HepG2 (cell line): ENCODE measurements at regions not wholly inside any gene's neighbourhood (a gene's known extent, or its start where the extent isn't known, plus 50 kb on each side); places are given as distances from the start of the nearest gene placed in this dataset.

ENCODE experiments used
- ATAC-seq: fragments of 200-7000 bp; cut with Tn5 transposase; 3 replicates; pipeline ENCODE4 v1.9.1; 2020; ENCODE audit warnings: mild to moderate bottlenecking, moderate library complexity
- BruUV-seq: library from RNA; stranded (reverse); fragments of 400-500 nt; replicated peaks from 2 replicates; lab custom pipeline; 2021; lab: Mats Ljungman, UMichigan
- CTCF ChIA-PET: fragments of 300-600 bp; formaldehyde crosslinking; extraction: SDS; loops from one replicate; lab custom pipeline; 2021; ENCODE audit warnings: low total read pairs, inconsistent platforms, low intra/inter-chr PET ratio; lab: Yijun Ruan, JAX
- POLR2A ChIA-PET: fragments of 350-600 bp; sonication (Branson Sonifier 250); formaldehyde crosslinking; loops from one replicate; lab custom pipeline; 2020; ENCODE audit warnings: antibody characterized with exemption, inconsistent platforms; lab: Yijun Ruan, JAX
- DNase-seq: peaks from one replicate; pipeline ENCODE4 v3.0.0-alpha.2; 2015; ENCODE audit warnings: low spot score
- FAIRE-seq: peaks from 3 replicates; lab custom pipeline; 2011; peaks lifted over from hg19 to GRCh38; lab: Jason Lieb, UNC
- H2AFZ ChIP-seq: one replicate; pipeline ENCODE4 v1.6.1; 2011; ENCODE audit warnings: low read length, inconsistent platforms
- H3K27ac ChIP-seq: fragments of 300-600 bp; 3 replicates; pipeline ENCODE4 v1.8.0; 2011; ENCODE audit warnings: mixed run types, mild to moderate bottlenecking, mixed read lengths, low read length, inconsistent platforms; ENCODE audit not compliant: insufficient read depth; ENCODE audit errors: extremely low read length
- H3K27me3 ChIP-seq, 2 experiments: fragments of 200-600 bp in 1 of 2; 2 replicates in 1 of 2; 3 replicates in 1 of 2; pipeline versions ENCODE4 v1.6.0 to v1.8.0; 2011; ENCODE audit warnings: low read length in 2 of 2, mild to moderate bottlenecking in 2 of 2, moderate library complexity in 2 of 2, inconsistent platforms in 1 of 2; ENCODE audit not compliant: insufficient read depth in 2 of 2, control insufficient read depth in 1 of 2
- H3K36me3 ChIP-seq, 2 experiments: fragments of 200-600 bp in 1 of 2; replicated peaks in 1 of 2; 2 replicates in 1 of 2; 3 replicates in 1 of 2; pipeline versions ENCODE4 v1.5.1 to v1.8.0; 2011; ENCODE audit warnings: low read length in 2 of 2, inconsistent platforms in 1 of 2; ENCODE audit not compliant: insufficient read depth in 2 of 2, control insufficient read depth in 1 of 2
- H3K4me1 ChIP-seq: 2 replicates; pipeline ENCODE4 v1.5.1; 2012; ENCODE audit warnings: low read length, inconsistent platforms; ENCODE audit not compliant: insufficient read depth
- H3K4me2 ChIP-seq: 2 replicates; pipeline ENCODE4 v1.6.0; 2011; ENCODE audit warnings: low read depth, low read length, inconsistent platforms
- H3K4me3 ChIP-seq, 3 experiments: fragments of 200-600 bp in 1 of 3; sonication (generic), shearing (Covaris generic) in 1 of 3; replicated peaks in 1 of 3; 2 replicates each; pipeline ENCODE4 v1.5.1; 2011 to 2016; ENCODE audit warnings: low read length in 3 of 3, inconsistent platforms in 2 of 3, low read depth in 2 of 3, mild to moderate bottlenecking in 2 of 3, control low read depth in 1 of 3, mixed read lengths in 1 of 3; ENCODE audit not compliant: insufficient read depth in 1 of 3
- H3K79me2 ChIP-seq: one replicate; pipeline ENCODE4 v1.6.1; 2011; ENCODE audit warnings: low read length, inconsistent platforms; ENCODE audit not compliant: insufficient read depth
- H3K9ac ChIP-seq: 2 replicates; pipeline ENCODE4 v1.6.0; 2011; ENCODE audit warnings: mild to moderate bottlenecking, low read depth, low read length, inconsistent platforms; ENCODE audit not compliant: insufficient read depth
- H3K9me3 ChIP-seq: 2 replicates; pipeline ENCODE4 v1.5.1; 2012; ENCODE audit warnings: mild to moderate bottlenecking, low read length
- H4K20me1 ChIP-seq: 2 replicates; pipeline ENCODE4 v1.6.0; 2011; ENCODE audit warnings: inconsistent platforms, mild to moderate bottlenecking, low read length, moderate library complexity; ENCODE audit not compliant: insufficient read depth
- FOSL1 ChIP-seq: sonication (generic); formaldehyde crosslinking; IDR thresholded peaks from 2 replicates; pipeline ENCODE4 v1.9.0; 2021; ENCODE audit warnings: missing genetic modification reagents, borderline replicate concordance
- MLLT10 ChIP-seq: sonication (generic); formaldehyde crosslinking; IDR thresholded peaks from 2 replicates; pipeline ENCODE4 v1.4.0; 2020; ENCODE audit warnings: missing genetic modification reagents
- RFX5 ChIP-seq: IDR thresholded peaks from 2 replicates; pipeline ENCODE4 v1.6.1; 2011; ENCODE audit warnings: low read depth, low read length, improper control_type of control experiment
- RXRA ChIP-seq: sonication (generic); formaldehyde crosslinking; IDR thresholded peaks from 2 replicates; pipeline ENCODE4 v1.5.1; 2020; ENCODE audit warnings: missing genetic modification reagents
- TEAD3 ChIP-seq: optimal IDR thresholded peaks from 2 replicates; pipeline ENCODE3; 2016; ENCODE audit warnings: borderline replicate concordance
- ZBTB3 ChIP-seq: sonication (generic); formaldehyde crosslinking; IDR thresholded peaks from 2 replicates; pipeline ENCODE4 v1.4.0; 2020; ENCODE audit warnings: low read depth, mild to moderate bottlenecking, moderate library complexity, missing genetic modification reagents, borderline replicate concordance
- ZBTB42 ChIP-seq: sonication (generic); formaldehyde crosslinking; IDR thresholded peaks from 2 replicates; pipeline ENCODE4 v1.5.0; 2020; ENCODE audit warnings: mild to moderate bottlenecking, missing genetic modification reagents
- ZMYM4 ChIP-seq: sonication (generic); formaldehyde crosslinking; IDR thresholded peaks from 2 replicates; pipeline ENCODE4 v1.8.1; 2023; ENCODE audit warnings: mild to moderate bottlenecking, missing genetic modification reagents
- ZNF652 ChIP-seq: IDR thresholded peaks from 2 replicates; pipeline ENCODE4 v1.6.1; 2016; ENCODE audit warnings: low read depth, borderline replicate concordance
- ZNF737 ChIP-seq: sonication (generic); formaldehyde crosslinking; IDR thresholded peaks from 2 replicates; pipeline ENCODE4 v1.5.0; 2020; ENCODE audit warnings: missing genetic modification reagents, mild to moderate bottlenecking, borderline replicate concordance
- ZNF766 ChIP-seq: sonication (generic); formaldehyde crosslinking; IDR thresholded peaks from 2 replicates; pipeline ENCODE4 v1.5.0; 2020; ENCODE audit warnings: missing genetic modification reagents, borderline replicate concordance
- ZNF782 ChIP-seq: sonication (generic); formaldehyde crosslinking; IDR thresholded peaks from 2 replicates; pipeline ENCODE4 v1.4.0; 2020; ENCODE audit warnings: missing genetic modification reagents, mild to moderate bottlenecking, borderline replicate concordance
- WGBS: methylation state at CpG from one replicate; pipeline ENCODE4 v1.1.6; 2017; ENCODE audit warnings: low lambda C conversion rate; 5-methylcytosine and 5-hydroxymethylcytosine counted together
- in situ Hi-C: cut with HindIII; loops from 2 replicates; pipeline ENCODE4 v1.10.0; 2017; ENCODE audit warnings: low pct_unique_long_range_greater_than_20kb; ENCODE audit not compliant: extremely low pct_ligation_motif_present
- intact Hi-C: fragments of 100-400 bp; cut with micrococcal nuclease; formaldehyde crosslinking; loops from one replicate; pipeline ENCODE4 v1.10.0; 2022; ENCODE audit not compliant: unreplicated experiment
- TF ChIP-seq, protein P1 (sequence below): sonication (generic); formaldehyde crosslinking; IDR thresholded peaks from 2 replicates; pipeline ENCODE4 v1.5.0; 2020; ENCODE audit warnings: missing genetic modification reagents, mild to moderate bottlenecking, borderline replicate concordance

DNA sequence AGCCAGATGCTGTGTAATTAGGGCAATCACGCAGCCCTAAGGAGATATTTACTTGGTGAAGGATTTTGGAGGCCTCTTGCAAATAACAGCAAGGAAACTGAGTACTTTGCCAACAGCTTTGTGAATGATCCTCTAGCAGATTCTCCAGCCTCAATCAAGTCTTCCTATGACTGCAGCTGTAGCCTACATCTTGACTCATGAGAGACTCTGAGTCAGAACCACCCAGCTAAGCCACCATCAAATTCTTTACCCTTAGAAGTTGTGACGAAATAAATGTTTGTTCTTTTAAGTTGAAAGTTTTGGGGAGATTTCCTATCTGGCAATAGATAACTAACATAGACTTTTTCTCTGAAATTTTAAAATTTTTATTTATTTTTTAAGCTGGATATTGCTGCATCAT, 237.6 kb upstream of the CCNH start:
- BruUV-seq: no TSS peak
- 0% methylated on average over 2 of the region's 2 CpGs for WGBS
- no peak for DNase-seq
- no peak overlapping the region for H3K4me3 ChIP-seq
- intact Hi-C loops: no loop called here
- H3K79me2 ChIP-seq: no peaks in the 10 kb centered on the region
- no peaks in the 10 kb centered on the region for H3K9me3 ChIP-seq
- in situ Hi-C loops: no loop called here
- H3K36me3 ChIP-seq: no peaks in the 10 kb centered on the region
- ChIA-PET CTCF (no interaction called here), POLR2A (no interaction called here)
- H3K27ac ChIP-seq: no peak overlapping the region
- H3K4me1 ChIP-seq: no peaks in the 10 kb centered on the region
- ATAC-seq: no peak
- no peak for FAIRE-seq
- H2AFZ ChIP-seq: no peak overlapping the region
- H3K4me2 ChIP-seq: no peak overlapping the region
- H3K9ac ChIP-seq: no peak overlapping the region
- H4K20me1 ChIP-seq: no peaks in the 10 kb centered on the region
- no peaks in the 10 kb centered on the region for H3K27me3 ChIP-seq
- no peak for TF ChIP-seq ZNF766
- no peak for TF ChIP-seq ZNF782 (CRISPR knock-in tag)
- TF ChIP-seq, protein P1, sequence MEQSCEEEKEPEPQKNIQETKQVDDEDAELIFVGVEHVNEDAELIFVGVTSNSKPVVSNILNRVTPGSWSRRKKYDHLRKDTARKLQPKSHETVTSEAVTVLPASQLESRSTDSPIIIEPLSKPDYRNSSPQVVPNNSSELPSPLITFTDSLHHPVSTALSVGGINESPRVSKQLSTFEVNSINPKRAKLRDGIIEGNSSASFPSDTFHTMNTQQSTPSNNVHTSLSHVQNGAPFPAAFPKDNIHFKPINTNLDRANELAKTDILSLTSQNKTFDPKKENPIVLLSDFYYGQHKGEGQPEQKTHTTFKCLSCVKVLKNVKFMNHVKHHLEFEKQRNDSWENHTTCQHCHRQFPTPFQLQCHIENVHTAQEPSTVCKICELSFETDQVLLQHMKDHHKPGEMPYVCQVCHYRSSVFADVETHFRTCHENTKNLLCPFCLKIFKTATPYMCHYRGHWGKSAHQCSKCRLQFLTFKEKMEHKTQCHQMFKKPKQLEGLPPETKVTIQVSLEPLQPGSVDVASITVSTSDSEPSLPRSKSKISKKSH (CRISPR knock-in tag): no peak
- TF ChIP-seq ZMYM4: no peak
- TF ChIP-seq ZBTB3 (CRISPR knock-in tag): no peak
- no peak for TF ChIP-seq FOSL1 (CRISPR knock-in tag)

GRCh38 chr5:87649455-87649854, 236.7 kb upstream of the CCNH start:
- Histone ChIP-seq H3K27ac (no peak overlapping the region), H3K36me3 (no peaks in the 10 kb centered on the region), H3K9ac (no peak overlapping the region), H3K4me3 (no peak overlapping the region), H3K4me2 (no peak overlapping the region), H2AFZ (no peak overlapping the region), H3K79me2 (no peaks in the 10 kb centered on the region), H4K20me1 (no peaks in the 10 kb centered on the region), H3K27me3 (no peaks in the 10 kb centered on the region), H3K9me3 (no peaks in the 10 kb centered on the region), H3K4me1 (no peaks in the 10 kb centered on the region)
- intact Hi-C loops (no loop called here), in situ Hi-C loops (no loop called here)
- TF ChIP-seq RFX5 (no peak), TEAD3 (CRISPR knock-in tag) (no peak), MLLT10 (no peak), ZNF737 (CRISPR knock-in tag) (no peak), RXRA (CRISPR knock-in tag) (no peak), ZBTB42 (CRISPR knock-in tag) (no peak), ZNF652 (CRISPR knock-in tag) (no peak)
- FAIRE-seq (no peak), DNase-seq (no peak), ATAC-seq (no peak)
- no TSS peak for BruUV-seq
- ChIA-PET CTCF (no interaction called here), POLR2A (no interaction called here)
- WGBS: 7% methylated on average over 4 of the region's 4 CpGs
